ENCODE measurements at regions not wholly inside any gene's neighbourhood (a gene's known extent, or its start where the extent isn't known, plus 50 kb on each side); places are given as distances from the start of the nearest gene placed in this dataset.

- TF ChIP-seq POLR2AphosphoS5 (IDR thresholded peaks at IDR 0.05; ENCODE audit: low read depth) (no peak), ETS1 (IDR thresholded peaks at IDR 0.05) (no peak), EZH2 (IDR thresholded peaks at IDR 0.05; ENCODE audit: low read depth, unreplicated experiment) (no peak), STAT1 (IDR thresholded peaks at IDR 0.05; ENCODE audit: unreplicated experiment) (no peak), EZH2phosphoT487 (IDR thresholded peaks at IDR 0.05; ENCODE audit: unreplicated experiment) (no peak), REST (IDR thresholded peaks at IDR 0.05; ENCODE audit: unreplicated experiment) (no peak), JUNB (IDR thresholded peaks at IDR 0.05; ENCODE audit: unreplicated experiment) (no peak), CREB1 (CRISPR knock-in tag; IDR thresholded peaks at IDR 0.05; ENCODE audit: low read depth) (no peak), ZNF331 (CRISPR knock-in tag; IDR thresholded peaks at IDR 0.05; ENCODE audit: low read depth) (no peak), ZNF114 (CRISPR knock-in tag; IDR thresholded peaks at IDR 0.05) (no peak)
Measured at GRCh38 chr18:39602131-39602530, 2036.5 kb upstream of the CELF4 start (continued).

- Mint-ChIP-seq H3K27ac (no peak overlapping the region), H3K9me3 (no peaks in the 10 kb centered on the region), H3K27me3 (ENCODE audit: insufficient read depth, low read depth, poor library complexity) (no peaks in the 10 kb centered on the region), H3K4me3 (no peak overlapping the region), H3K4me1 (peaks cover 13% of the 10 kb centered on the region; the same call in 2 of the 3 replicates), H3K36me3 (ENCODE audit: low read depth) (no peaks in the 10 kb centered on the region)
- no peak overlapping the region for H2AFZ ChIP-seq
- no peak overlapping the region for H3K4me3 ChIP-seq
- H3K79me2 ChIP-seq (replicated peaks; ENCODE audit: insufficient read depth): no peaks in the 10 kb centered on the region
- H4K20me1 ChIP-seq (replicated peaks; ENCODE audit: insufficient read depth): no peaks in the 10 kb centered on the region
- no peak overlapping the region for H3K4me2 ChIP-seq
- H3K36me3 ChIP-seq (ENCODE audit: insufficient read depth): no peaks in the 10 kb centered on the region
- ATAC-seq (no peak), DNase-seq (ENCODE audit: low spot score) (no peak)
- H3K27ac ChIP-seq (ENCODE audit: low read depth): no peak overlapping the region
- no peaks in the 10 kb centered on the region for H3K9me2 ChIP-seq (ENCODE audit: insufficient read depth)
- H3K27me3 ChIP-seq (ENCODE audit: insufficient read depth): no peaks in the 10 kb centered on the region
- peaks cover 39% of the 10 kb centered on the region for H3K4me1 ChIP-seq (ENCODE audit: insufficient read depth)
- no peaks in the 10 kb centered on the region for H3F3A ChIP-seq (replicated peaks; ENCODE audit: low read depth)
- TF ChIP-seq ZNF331 (CRISPR knock-in tag; IDR thresholded peaks at IDR 0.05; ENCODE audit: low read depth) (no peak), JUNB (IDR thresholded peaks at IDR 0.05; ENCODE audit: unreplicated experiment) (no peak), ETS1 (IDR thresholded peaks at IDR 0.05) (no peak), NANOG (IDR thresholded peaks at IDR 0.05; ENCODE audit: borderline replicate concordance) (no peak), ZNF114 (CRISPR knock-in tag; IDR thresholded peaks at IDR 0.05) (no peak), EZH2 (IDR thresholded peaks at IDR 0.05; ENCODE audit: low read depth, unreplicated experiment) (no peak), STAT1 (IDR thresholded peaks at IDR 0.05; ENCODE audit: unreplicated experiment) (no peak), CTCF (conservative IDR thresholded peaks at IDR 0.05; ENCODE audit: low read depth in 2 of 2) (no peak), REST (IDR thresholded peaks at IDR 0.05; ENCODE audit: unreplicated experiment) (no peak), CREB1 (CRISPR knock-in tag; IDR thresholded peaks at IDR 0.05; ENCODE audit: low read depth) (no peak), POLR2AphosphoS5 (IDR thresholded peaks at IDR 0.05; ENCODE audit: low read depth) (no peak)
Measured at GRCh38 chr18:39600894-39601293, 2035.3 kb upstream of the CELF4 start.

Data from GM23338 (cell line).